ENCODE measurements at regions not wholly inside any gene's neighbourhood (a gene's known extent, or its start where the extent isn't known, plus 50 kb on each side); places are given as distances from the start of the nearest gene placed in this dataset.

- TF ChIP-seq ZNF462 (CRISPR knock-in tag; IDR thresholded peaks at IDR 0.05) (no peak), EZH2 (IDR thresholded peaks at IDR 0.05; ENCODE audit: low read depth, unreplicated experiment) (no peak), NANOG (IDR thresholded peaks at IDR 0.05; ENCODE audit: borderline replicate concordance) (no peak), ZNF331 (CRISPR knock-in tag; IDR thresholded peaks at IDR 0.05; ENCODE audit: low read depth) (no peak)
Observed at GRCh38 chr2:52210161-52210560, 1178.2 kb upstream of the NRXN1 start (continued).

GRCh38 chr2:52194342-52194741, 1162.4 kb upstream of the NRXN1 start:
- H3K27me3 Mint-ChIP-seq (ENCODE audit: insufficient read depth, low read depth, poor library complexity) = no peaks in the 10 kb centered on the region
- ATAC-seq = no peak
- TF ChIP-seq STAT1 (IDR thresholded peaks at IDR 0.05; ENCODE audit: unreplicated experiment) (no peak), JUNB (IDR thresholded peaks at IDR 0.05; ENCODE audit: unreplicated experiment) (no peak), NANOG (IDR thresholded peaks at IDR 0.05; ENCODE audit: borderline replicate concordance) (no peak), CTCF (conservative IDR thresholded peaks at IDR 0.05; ENCODE audit: low read depth in 2 of 2) (no peak), POLR2AphosphoS5 (IDR thresholded peaks at IDR 0.05; ENCODE audit: low read depth) (no peak)
- TF ChIP-seq, protein P1, sequence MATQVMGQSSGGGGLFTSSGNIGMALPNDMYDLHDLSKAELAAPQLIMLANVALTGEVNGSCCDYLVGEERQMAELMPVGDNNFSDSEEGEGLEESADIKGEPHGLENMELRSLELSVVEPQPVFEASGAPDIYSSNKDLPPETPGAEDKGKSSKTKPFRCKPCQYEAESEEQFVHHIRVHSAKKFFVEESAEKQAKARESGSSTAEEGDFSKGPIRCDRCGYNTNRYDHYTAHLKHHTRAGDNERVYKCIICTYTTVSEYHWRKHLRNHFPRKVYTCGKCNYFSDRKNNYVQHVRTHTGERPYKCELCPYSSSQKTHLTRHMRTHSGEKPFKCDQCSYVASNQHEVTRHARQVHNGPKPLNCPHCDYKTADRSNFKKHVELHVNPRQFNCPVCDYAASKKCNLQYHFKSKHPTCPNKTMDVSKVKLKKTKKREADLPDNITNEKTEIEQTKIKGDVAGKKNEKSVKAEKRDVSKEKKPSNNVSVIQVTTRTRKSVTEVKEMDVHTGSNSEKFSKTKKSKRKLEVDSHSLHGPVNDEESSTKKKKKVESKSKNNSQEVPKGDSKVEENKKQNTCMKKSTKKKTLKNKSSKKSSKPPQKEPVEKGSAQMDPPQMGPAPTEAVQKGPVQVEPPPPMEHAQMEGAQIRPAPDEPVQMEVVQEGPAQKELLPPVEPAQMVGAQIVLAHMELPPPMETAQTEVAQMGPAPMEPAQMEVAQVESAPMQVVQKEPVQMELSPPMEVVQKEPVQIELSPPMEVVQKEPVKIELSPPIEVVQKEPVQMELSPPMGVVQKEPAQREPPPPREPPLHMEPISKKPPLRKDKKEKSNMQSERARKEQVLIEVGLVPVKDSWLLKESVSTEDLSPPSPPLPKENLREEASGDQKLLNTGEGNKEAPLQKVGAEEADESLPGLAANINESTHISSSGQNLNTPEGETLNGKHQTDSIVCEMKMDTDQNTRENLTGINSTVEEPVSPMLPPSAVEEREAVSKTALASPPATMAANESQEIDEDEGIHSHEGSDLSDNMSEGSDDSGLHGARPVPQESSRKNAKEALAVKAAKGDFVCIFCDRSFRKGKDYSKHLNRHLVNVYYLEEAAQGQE (IDR thresholded peaks at IDR 0.05; ENCODE audit: unreplicated experiment) = no peak

More at GRCh38 chr2:52194342-52194741, 1162.4 kb upstream of the NRXN1 start:
- Histone ChIP-seq H3K27me3 (ENCODE audit: insufficient read depth) (no peaks in the 10 kb centered on the region), H4K20me1 (replicated peaks; ENCODE audit: insufficient read depth) (no peaks in the 10 kb centered on the region), H3K27ac (ENCODE audit: low read depth) (no peak overlapping the region), H3F3A (replicated peaks; ENCODE audit: low read depth) (no peaks in the 10 kb centered on the region), H3K4me2 (no peak overlapping the region), H3K9me2 (ENCODE audit: insufficient read depth) (no peaks in the 10 kb centered on the region), H3K4me1 (ENCODE audit: insufficient read depth) (no peaks in the 10 kb centered on the region), H2AFZ (no peak overlapping the region), H3K79me2 (replicated peaks; ENCODE audit: insufficient read depth) (no peaks in the 10 kb centered on the region), H3K36me3 (ENCODE audit: insufficient read depth) (no peaks in the 10 kb centered on the region), H3K4me3 (no peak overlapping the region)
- DNase-seq (ENCODE audit: low spot score) = no peak
- peaks cover under 1% of the 10 kb centered on the region; the same call in 1 of the 3 replicates for H3K4me1 Mint-ChIP-seq
- no peak overlapping the region for H3K27ac Mint-ChIP-seq
- no peak overlapping the region for H3K4me3 Mint-ChIP-seq
- no peaks in the 10 kb centered on the region for H3K9me3 Mint-ChIP-seq
- no peaks in the 10 kb centered on the region for H3K36me3 Mint-ChIP-seq (ENCODE audit: low read depth)

All from GM23338 (cell line).